ENCODE measurements at regions not wholly inside any gene's neighbourhood (a gene's known extent, or its start where the extent isn't known, plus 50 kb on each side); places are given as distances from the start of the nearest gene placed in this dataset.
A peak's percentile ranks its signal among the peaks of the same experiment; 100 is the strongest.

DNA sequence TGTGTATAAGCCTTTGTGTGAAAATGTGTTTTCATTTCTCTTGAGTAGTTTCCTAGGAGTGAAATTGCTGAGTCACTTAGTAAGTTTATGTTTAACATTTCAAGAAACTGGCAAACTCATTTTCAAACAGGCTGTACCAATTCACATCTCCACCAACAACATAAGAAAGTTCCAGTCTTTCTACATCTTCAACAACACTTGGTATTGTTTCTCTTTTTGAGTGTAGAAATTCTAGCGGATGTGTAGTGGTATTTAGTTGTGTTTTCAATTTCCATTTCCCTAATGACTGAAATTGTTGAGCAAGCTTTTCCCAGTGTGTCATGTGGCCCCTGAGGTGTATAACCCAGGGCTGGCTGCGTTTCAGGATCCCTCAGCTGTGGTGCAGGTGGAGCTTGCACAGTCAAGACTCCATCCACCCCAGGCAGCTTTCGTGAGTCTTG, 258.5 kb downstream of the PDCD6IP start:
- no peaks in the 10 kb centered on the region; the same call in 2 of the 3 replicates for H3K9me3 ChIP-seq (replicated peaks; ENCODE audit: control insufficient read depth, insufficient read depth, low read length)
- peaks cover 13% of the 10 kb centered on the region for H3K4me1 ChIP-seq (ENCODE audit: control insufficient read depth, insufficient read depth, low read length)
- no TSS peak for BruUV-seq (replicated peaks)
- no peaks in the 10 kb centered on the region for H3K36me3 ChIP-seq (ENCODE audit: control insufficient read depth in 2 of 2, insufficient read depth in 2 of 2, low read length in 1 of 2)
- DNase-seq (ENCODE audit: low read depth, low spot score) (peak; percentile 89), ATAC-seq (peak; percentile 93), FAIRE-seq (peak; percentile 35)
- H4K20me1 ChIP-seq (ENCODE audit: control insufficient read depth, insufficient read depth), result no peaks in the 10 kb centered on the region
- ChIA-PET CTCF (interaction anchor here (0.7 to 0.9 kb wide), 2 partner anchors 51 to 925 kb away, joined by 3 read pairs; no protein-coding TSS in a partner anchor), RAD21 (ENCODE audit: unreplicated experiment) (interaction anchor here (0.7 kb wide), 1 partner anchor 40 kb away, joined by 5 read pairs; no protein-coding TSS in a partner anchor), POLR2A (interaction anchor here (1.0 kb wide), 1 partner anchor 20 kb away, joined by 3 read pairs; no protein-coding TSS in a partner anchor), SMC1A (ENCODE audit: uncharacterized antibody, unreplicated experiment) (interaction anchor here (0.6 to 1.5 kb wide), 3 partner anchors 10 to 44 kb away, joined by 3 to 4 read pairs (median 3); no protein-coding TSS in a partner anchor)
- H2AFZ ChIP-seq (ENCODE audit: control insufficient read depth, low read depth, low read length), result no peak overlapping the region
- H3K4me3 ChIP-seq, result no peak overlapping the region
- H3K27ac ChIP-seq (ENCODE audit: control insufficient read depth, insufficient read depth), result peak overlapping the region; percentile 4; the same call in 1 of the 2 replicates
- intact Hi-C loops (cut with micrococcal nuclease; ENCODE audit: unreplicated experiment), result loop anchor here (1.0 to 2.0 kb wide), 2 partner anchors 16 to 50 kb away; no protein-coding TSS in a partner anchor
- no peak overlapping the region for H3K9ac ChIP-seq (ENCODE audit: control insufficient read depth, insufficient read depth, low read length)
- in situ Hi-C loops (cut with MboI), result no loop called here
- no peaks in the 10 kb centered on the region for H3K27me3 ChIP-seq (replicated peaks in 1 of 2; ENCODE audit: control insufficient read depth in 2 of 2, insufficient read depth in 2 of 2, low read length in 1 of 2)
- H3K79me2 ChIP-seq (ENCODE audit: control insufficient read depth, insufficient read depth, low read length), result no peaks in the 10 kb centered on the region
- 0% methylated on average over 3 of the region's 3 CpGs for WGBS (ENCODE audit: insufficient coverage, insufficient replicate concordance, low lambda C conversion rate, missing lambda C conversion rate)
- H3K4me2 ChIP-seq (ENCODE audit: control insufficient read depth, insufficient read depth), result no peak overlapping the region
- TF ChIP-seq EP300 (IDR thresholded peaks at IDR 0.05; ENCODE audit: borderline replicate concordance in 1 of 2, control insufficient read depth in 1 of 2, low read depth in 2 of 2, low read length in 2 of 2) (peak in 1 of 2 experiments; percentile 8; a peak in 1 of 4 replicates), RB1 (IDR thresholded peaks at IDR 0.05; ENCODE audit: borderline replicate concordance) (no peak), CBX5 (IDR thresholded peaks at IDR 0.05; ENCODE audit: low read depth) (0 out of 2 replicates have a peak, but pooled peaks have one; percentile 54), TCF7 (IDR thresholded peaks at IDR 0.05; ENCODE audit: borderline replicate concordance) (no peak), CREB1 (IDR thresholded peaks at IDR 0.05; ENCODE audit: low read depth) (0 out of 2 replicates have a peak, but pooled peaks have one; percentile 12), BACH1 (IDR thresholded peaks at IDR 0.05; ENCODE audit: borderline replicate concordance) (peak; percentile 95), ASH2L (IDR thresholded peaks at IDR 0.05; ENCODE audit: borderline replicate concordance, low read depth) (no peak), IRF4 (IDR thresholded peaks at IDR 0.05; ENCODE audit: low read depth, low read length) (peak; percentile 77; the same call in 1 of the 2 replicates), NBN (IDR thresholded peaks at IDR 0.05) (0 out of 2 replicates have a peak, but pooled peaks have one; percentile 23), RUNX3 (IDR thresholded peaks at IDR 0.05; ENCODE audit: low read length) (peak; percentile 68), TCF3 (IDR thresholded peaks at IDR 0.05; ENCODE audit: borderline replicate concordance, insufficient read depth, low read depth, low read length) (peak; percentile 56; the same call in 1 of the 2 replicates), MEF2A (IDR thresholded peaks at IDR 0.05; ENCODE audit: insufficient read depth, low read depth, low read length) (0 out of 2 replicates have a peak, but pooled peaks have one; percentile 24), JUNB (IDR thresholded peaks at IDR 0.05) (peak; percentile 47), NFIC (IDR thresholded peaks at IDR 0.05; ENCODE audit: low read depth, low read length) (peak; percentile 76), FOXM1 (IDR thresholded peaks at IDR 0.05; ENCODE audit: low read depth, low read length) (peak; percentile 59; the same call in 1 of the 2 replicates), ETV6 (conservative IDR thresholded peaks at IDR 0.05 in 1 of 2, IDR thresholded peaks at IDR 0.05 in 1 of 2; ENCODE audit: borderline replicate concordance in 1 of 2, low read depth in 1 of 2) (peak in 1 of 2 experiments; percentile 64; a peak in 1 of 4 replicates), EED (IDR thresholded peaks at IDR 0.05; ENCODE audit: low read depth) (peak; percentile 48; the same call in 1 of the 2 replicates), ATF7 (IDR thresholded peaks at IDR 0.05; ENCODE audit: low read depth) (peak; percentile 35; the same call in 1 of the 2 replicates), IKZF1 (conservative IDR thresholded peaks at IDR 0.05) (0 out of 2 replicates have a peak, but pooled peaks have one; percentile 52), TBL1XR1 (IDR thresholded peaks at IDR 0.05; ENCODE audit: low read depth, low read length) (peak; percentile 40; the same call in 1 of the 2 replicates)
- TF ChIP-seq, protein P1, sequence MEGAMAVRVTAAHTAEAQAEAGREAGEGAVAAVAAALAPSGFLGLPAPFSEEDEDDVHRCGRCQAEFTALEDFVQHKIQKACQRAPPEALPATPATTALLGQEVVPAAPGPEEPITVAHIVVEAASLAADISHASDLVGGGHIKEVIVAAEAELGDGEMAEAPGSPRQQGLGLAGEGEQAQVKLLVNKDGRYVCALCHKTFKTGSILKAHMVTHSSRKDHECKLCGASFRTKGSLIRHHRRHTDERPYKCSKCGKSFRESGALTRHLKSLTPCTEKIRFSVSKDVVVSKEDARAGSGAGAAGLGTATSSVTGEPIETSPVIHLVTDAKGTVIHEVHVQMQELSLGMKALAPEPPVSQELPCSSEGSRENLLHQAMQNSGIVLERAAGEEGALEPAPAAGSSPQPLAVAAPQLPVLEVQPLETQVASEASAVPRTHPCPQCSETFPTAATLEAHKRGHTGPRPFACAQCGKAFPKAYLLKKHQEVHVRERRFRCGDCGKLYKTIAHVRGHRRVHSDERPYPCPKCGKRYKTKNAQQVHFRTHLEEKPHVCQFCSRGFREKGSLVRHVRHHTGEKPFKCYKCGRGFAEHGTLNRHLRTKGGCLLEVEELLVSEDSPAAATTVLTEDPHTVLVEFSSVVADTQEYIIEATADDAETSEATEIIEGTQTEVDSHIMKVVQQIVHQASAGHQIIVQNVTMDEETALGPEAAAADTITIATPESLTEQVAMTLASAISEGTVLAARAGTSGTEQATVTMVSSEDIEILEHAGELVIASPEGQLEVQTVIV (IDR thresholded peaks at IDR 0.05; ENCODE audit: borderline replicate concordance, partially characterized antibody), result no peak
- TF ChIP-seq, protein P2, sequence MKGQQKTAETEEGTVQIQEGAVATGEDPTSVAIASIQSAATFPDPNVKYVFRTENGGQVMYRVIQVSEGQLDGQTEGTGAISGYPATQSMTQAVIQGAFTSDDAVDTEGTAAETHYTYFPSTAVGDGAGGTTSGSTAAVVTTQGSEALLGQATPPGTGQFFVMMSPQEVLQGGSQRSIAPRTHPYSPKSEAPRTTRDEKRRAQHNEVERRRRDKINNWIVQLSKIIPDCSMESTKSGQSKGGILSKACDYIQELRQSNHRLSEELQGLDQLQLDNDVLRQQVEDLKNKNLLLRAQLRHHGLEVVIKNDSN (IDR thresholded peaks at IDR 0.05; ENCODE audit: borderline replicate concordance, extremely low read length, insufficient read depth, low read depth, low read length), result peak; percentile 30
